GM21528 (cell line): ENCODE measurements at regions not wholly inside any gene's neighbourhood (a gene's known extent, or its start where the extent isn't known, plus 50 kb on each side); places are given as distances from the start of the nearest gene placed in this dataset.
A peak's percentile ranks its signal among the peaks of the same experiment; 100 is the strongest.

ENCODE experiments used
- ATAC-seq: cut with Tn5 transposase; IDR thresholded peaks from one replicate; pipeline ENCODE4 v1.9.1; 2021; ENCODE audit warnings: mild to moderate bottlenecking, moderate library complexity; ENCODE audit not compliant: unreplicated experiment, low FRiP score

DNA sequence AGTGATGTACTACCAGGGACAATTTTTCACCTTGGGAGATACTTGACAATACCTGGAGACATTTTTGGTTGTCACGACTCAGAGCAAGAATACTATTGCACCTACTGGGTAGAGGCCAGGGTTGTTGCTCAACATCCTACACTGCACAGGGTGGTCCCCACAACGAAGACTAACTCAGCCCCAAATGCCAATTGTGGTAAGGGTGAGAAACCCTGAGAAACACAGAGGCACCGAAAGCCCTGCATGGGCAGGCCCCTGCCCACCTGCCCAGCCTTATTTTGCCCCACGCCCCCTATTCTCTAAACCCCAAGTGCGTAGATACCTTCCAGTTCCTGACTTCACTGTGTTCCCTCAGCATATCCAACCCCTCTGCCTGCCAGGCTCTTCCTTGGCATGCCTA is 163.1 kb upstream of the PKDCC start:
- ATAC-seq: no peak

DNA sequence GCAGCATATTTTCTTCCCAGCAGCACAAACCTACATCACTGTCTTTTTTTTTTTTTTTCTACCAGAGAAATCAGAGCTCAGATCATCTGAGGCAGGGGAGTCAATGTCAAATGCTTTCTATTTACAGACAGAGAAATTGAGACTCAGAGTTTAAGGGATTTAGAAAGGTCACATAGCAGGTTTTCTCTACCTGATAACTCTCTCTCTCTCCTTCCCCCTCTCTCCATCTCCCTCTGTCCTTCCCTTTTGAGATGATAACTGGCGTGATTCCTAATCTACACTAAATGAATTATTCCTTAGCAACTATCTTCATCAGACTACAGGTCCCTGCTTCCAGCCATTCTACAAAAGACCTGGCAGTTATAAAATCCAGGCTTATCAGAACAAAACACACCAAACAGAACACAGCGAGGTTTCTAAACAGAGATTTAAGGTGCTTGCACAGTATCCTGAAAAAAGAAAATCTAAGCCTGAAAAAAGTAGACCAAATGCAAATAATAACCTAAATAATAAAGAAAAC is 161.6 kb upstream of the PKDCC start:
- ATAC-seq: no peak

DNA sequence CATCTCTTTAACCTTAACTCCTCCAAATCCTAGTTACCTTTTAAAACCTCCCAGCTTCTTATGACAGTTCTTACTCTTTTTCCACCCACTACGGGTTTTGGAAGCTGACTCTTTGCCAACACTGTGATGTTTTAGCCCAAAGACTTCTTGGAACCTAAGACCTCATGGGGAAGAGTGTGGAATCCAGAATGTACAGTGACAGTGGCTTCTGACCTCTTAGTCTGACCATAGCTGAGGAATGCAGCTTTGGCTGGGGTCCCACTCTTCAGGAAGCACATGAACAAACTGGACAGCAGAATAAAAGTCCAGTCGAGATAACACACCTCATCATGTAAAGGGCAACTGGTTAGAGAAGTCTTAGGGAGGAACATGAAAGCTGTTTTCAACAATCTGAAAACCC is 161.1 kb upstream of the PKDCC start:
- ATAC-seq: no peak

DNA sequence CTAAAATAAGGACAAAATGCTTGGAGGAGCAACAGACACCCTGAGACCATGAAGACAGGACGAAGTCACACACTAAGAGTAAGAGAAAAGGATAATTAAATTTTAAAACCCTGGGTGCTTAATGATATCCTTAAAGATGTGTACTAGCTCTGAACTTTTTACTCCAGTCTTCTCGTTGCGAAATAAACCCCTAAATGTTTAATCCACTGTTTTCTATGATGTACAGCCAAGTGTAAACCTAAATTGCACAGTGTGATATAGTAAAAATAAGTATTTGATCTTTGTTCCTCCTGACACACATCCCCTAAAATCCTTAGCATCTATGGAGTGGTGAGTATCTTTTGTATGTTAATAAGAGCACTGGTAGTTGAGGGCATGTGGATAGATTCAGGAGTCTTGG is 157.5 kb upstream of the PKDCC start:
- ATAC-seq: no peak

DNA sequence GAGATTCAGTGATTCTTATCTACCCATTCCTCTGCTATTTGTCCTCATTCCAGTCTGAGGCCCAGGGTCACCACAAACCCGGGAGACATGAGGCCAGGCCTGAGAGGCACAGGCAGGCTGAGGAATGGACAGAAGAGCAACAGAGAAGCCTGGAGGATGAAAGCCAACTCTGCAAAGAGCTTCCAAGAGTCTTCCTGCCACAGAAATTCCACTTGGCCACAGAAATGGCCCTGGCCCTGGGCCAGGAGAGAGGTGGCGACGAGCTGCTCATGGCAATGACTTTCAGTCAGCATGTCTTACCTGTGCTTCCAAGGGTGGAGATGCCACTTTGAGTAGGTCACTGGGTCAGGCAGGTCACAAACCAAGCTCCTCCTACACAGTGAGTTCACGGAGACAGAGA is 155.3 kb upstream of the PKDCC start:
- no peak for ATAC-seq

DNA sequence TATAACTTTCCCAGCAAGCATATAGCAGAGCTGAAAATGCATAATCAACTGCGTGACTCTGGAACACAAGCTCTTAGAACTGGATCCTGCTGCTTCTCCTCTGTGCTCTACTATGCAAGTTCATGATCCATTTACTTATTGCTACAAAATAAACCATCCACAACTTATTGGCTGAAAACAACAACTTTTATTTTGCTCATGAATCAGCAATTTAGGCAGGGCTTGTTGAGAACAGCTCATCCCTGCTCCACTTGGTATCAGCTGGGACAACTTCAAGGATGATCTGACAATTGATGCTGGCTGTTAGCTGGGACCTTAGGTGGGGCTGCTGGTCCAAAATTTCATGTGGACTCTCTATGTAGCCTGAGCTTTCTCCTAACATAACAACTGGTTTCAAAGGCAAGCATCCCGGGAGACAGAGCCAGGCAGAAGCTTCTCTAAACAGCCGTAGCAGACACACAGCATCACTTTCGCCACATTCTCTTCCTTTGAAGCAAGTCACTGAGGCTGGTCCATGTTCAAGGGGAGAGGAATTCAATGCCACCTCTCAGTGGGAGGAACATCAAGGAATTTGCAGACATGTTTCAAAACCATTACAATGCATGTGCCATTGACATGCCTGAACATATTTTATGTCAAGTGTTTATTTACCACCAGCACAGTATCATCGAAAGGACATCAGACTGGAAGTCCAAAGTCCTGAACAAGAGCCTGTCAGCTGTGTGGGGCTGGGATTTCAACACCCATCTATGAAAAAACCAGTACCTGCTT is 153.1 kb upstream of the PKDCC start:
- no peak for ATAC-seq

DNA sequence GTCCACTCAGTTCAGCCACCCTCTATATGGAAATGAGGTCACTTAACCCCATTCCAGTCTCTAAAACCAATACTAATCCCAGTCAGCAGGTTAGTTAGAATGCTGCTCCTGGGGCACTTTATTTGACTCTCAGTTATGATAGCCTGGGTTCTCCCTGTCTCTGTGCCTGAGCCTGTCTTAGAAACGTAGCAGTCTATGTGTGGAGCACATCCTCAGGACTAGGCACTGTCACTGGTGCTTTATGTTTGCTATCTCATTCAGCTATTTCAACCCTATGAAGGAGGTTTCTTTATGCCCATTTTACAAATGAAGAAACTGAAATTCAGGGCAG is 152.5 kb upstream of the PKDCC start:
- no peak for ATAC-seq

DNA sequence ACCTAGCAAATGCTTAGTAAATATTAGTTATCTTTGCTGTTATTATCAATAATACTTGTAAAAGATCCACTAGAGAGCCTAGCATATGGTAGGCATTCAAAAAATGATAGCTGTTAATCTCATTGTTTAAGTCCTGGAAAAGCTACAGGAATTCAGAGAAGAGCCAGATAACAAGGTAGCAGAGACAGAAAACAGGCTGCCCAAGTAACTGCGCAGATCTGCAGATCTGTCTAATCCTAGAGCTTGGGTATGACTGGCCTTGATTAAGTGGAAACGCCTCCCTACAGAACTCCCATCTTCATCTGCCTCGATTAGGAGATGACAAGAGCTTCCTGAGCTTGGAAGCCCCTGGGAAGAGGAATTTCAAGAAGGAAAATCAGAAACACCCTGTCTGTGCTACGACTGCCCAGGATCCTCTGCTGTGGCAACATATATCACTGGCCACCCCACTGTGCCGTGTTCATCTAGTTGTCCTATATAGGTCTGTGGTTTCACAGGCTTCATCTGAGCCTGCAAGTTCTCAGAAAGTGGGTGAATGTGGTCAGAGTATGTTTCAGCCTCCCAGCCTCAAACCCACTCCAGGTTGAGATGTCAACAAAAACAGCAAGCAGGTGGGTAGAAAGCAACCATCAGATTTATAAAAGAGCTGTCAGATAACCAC is 151.5 kb upstream of the PKDCC start:
- ATAC-seq: peak; percentile 95

DNA sequence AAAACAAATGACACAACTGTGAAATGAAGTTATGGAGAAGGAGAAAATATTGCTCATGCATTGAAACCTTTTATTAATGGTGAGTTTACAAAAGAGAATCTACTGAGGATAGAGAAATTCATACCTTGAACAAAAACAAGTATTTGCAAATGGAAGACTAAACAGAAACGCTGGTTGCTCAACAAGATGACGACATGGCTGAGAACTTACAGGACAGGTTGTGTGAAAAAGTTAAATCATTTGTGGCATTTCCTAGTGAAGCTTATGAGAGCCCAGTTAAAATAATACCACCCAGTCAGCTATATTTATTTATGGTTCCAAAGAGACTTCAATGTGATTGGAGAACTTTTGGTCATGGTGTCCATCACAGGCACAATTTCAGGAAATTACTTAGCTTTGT is 148.6 kb upstream of the PKDCC start:
- ATAC-seq: no peak

DNA sequence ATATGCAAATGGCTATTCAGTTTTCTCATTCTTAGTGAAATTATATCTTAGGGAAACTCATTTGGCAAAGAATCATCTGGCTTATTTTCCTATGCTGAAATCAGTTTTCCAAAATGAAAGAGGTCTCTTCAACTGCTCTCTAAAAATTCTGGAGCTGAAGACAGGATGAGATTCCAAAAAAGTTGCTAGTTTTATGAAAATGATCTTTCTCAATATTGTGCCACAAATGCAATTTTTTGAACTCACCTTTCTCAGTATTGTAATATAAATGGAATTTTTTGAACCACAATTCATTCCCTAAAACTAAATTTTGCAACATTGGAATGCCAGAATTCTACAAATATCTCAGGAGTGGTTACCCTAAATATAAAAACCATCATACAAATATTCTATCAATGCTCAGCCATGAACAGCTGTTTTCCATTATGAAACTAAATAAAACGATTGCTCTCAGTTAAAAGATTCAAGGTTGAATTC is 147.7 kb upstream of the PKDCC start:
- ATAC-seq: no peak

DNA sequence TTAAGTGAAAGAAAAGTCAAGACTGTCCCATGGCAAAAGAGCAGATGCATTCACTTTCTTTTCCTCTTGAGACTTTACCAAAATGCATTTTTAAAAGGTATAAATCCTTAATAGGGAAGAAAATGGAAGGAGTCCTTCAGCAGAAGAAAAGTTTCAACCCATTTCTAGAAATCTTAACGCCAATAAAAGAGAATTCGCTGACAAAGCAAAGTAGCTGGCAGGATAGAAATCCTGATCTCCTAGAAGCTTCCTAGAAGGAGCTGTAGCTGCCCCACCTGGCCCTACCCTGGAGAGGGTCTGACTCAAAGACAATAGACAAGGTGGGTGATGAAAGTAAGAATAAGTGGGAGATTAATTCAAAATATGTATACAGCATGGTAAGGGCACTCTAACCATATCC is 144.9 kb upstream of the PKDCC start:
- no peak for ATAC-seq

DNA sequence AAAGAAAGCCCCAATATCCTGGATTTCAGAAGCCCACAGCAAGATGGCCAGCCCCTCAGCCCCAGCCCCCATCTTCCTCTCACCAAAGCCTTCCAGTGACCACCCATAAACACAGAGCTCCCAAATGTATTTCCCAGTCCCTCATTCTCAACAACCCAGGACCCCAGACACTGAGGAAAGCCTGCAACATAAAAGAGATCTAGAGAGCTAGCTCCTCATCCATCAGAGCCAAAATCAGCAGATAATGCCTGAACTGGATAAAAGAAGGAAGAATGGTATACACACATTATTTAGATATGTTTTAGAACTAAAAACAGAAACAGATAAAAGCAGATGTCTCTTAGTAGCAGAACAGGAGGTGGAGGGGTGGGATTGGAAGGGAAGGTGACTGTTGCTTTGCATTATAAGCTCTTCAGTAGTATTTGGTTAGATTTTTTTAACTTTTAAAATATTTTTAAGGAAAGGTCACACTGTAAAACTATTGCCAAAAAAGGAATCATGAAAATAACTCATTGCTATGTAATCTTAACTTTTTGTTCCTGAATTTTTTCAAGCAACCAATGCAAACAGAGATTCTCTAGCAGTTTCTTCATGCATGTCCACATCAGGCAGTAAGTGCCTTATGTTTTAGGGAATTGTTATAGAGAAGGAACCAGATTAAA is 144.2 kb upstream of the PKDCC start:
- no peak for ATAC-seq

DNA sequence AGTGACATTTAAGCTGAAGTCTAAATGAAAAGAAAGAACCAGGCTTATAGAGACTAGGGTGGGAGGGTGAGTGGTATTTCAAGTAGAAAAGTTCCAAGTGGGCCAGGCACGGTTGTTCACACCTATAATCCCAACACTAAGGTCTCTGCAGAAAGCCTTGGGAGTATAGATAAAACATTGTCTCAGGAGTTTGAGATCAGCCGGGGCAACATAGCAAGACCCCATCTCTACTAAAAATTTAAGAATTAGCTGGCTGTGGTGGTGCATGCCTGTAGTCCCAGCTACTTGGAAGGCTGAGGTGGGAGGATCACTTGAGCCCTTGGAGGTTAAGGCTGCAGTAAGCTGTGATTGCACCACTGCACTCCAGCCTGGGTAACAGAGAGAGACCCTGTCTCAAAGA is 143.4 kb upstream of the PKDCC start:
- no peak for ATAC-seq

DNA sequence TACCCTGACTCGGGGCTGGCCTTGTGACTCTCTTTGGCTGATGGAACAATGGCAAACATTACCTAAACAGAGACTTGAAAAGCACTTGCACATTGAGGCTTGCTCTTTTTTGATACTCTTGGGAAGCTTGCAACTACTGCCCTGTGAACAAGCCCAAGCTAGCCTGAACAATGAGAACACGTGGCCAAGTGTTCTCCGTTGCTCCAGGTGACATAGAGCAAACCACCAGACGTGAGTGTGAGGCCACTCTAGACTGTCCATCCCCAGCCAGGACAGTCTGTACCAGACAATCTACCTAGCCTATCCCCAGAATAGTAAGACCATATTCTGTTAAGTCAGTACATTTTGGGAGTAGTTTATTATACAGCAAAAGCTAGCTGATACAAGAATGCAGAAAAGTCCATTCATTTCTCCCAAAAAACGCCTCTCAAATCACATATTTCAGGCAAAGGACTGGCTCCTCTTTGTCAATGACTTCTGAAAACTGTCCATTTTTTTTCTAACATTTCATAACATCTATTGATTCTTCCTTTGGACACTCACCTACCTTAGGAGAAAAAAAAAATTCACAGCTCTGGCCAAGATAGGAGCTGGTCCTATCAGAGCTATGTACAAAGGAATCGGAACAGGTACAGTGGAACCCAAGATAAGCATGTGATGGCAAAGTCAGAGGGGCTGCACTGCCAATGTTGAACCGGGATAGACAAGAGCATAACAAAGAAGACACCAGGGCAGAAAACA is 142.1 kb upstream of the PKDCC start:
- no peak for ATAC-seq

DNA sequence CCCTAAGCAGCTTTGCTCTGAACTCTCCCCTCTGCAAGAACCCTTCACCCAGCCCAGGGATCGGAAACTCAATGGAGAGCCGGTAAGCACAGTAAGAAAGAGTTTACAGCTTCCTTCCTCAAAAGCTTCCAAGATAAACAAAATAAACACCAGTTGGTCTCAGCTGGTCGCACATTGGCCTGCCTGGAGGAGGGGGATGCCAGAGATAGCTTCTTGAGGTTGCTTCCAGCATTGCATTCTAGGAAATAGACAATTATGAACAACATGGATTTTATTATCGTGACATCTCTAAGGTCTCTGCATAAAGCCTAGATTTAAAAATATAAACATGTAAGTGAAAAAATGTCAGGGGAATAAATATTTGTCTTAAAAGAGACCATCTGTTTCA is 141.5 kb upstream of the PKDCC start:
- no peak for ATAC-seq

DNA sequence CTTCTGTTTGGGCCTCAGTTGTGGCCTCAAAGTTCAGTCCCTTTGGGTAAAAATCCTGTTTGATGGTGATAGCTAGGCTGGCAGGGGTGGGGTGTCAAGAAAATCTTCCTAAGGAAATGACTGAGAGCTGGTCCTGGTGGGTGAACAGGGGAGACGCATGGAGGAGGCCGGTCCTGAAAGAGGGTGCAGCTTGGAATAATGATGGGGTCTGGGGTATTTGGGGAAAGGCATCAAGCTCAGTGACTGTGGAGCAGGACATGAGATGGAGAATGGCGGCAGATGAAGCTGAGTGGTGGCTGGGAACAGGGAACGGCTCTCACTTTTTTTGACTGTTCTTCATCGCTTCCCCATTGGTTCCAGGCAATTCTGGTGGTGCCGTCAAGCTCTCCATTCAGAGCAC is 140.7 kb upstream of the PKDCC start:
- no peak for ATAC-seq

DNA sequence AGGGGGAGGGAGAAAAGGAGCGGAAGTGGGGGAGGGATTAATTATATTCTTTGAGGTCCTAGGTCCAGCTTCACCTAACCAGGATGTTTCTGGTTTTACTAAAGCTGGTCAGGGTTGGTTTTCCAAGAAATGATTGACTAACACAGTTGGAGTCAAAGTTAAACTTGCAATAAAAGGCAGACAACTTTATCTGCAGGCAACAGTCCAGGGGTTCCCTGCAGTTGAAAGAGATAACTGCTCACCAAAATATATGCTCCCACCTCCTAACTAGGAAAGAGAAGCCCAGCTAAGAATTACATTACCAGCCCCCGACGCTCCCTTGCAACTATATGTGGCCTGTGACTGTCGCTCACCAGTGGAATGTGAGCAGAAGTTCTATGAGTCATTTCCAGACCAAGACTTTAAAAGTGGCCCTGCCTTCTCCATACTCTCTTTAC is 140.0 kb upstream of the PKDCC start:
- no peak for ATAC-seq

DNA sequence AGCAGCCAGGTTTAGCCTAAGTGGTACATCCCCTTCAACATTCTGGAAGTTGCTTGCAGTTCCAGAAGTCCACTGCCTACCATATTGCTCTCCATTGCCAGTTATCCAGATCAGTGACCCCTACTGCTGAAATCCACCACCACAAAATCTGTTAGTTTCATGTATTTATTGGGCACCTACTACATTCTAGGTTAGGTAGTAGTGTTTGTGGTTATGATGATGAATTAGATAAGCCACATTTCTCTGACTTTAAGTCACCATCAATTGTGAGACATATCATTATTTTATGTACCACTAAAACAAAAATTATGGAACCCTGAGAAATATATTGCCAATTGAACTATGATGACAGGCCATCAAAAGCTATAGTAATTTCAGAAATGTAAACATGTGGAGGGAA is 139.5 kb upstream of the PKDCC start:
- ATAC-seq: no peak

DNA sequence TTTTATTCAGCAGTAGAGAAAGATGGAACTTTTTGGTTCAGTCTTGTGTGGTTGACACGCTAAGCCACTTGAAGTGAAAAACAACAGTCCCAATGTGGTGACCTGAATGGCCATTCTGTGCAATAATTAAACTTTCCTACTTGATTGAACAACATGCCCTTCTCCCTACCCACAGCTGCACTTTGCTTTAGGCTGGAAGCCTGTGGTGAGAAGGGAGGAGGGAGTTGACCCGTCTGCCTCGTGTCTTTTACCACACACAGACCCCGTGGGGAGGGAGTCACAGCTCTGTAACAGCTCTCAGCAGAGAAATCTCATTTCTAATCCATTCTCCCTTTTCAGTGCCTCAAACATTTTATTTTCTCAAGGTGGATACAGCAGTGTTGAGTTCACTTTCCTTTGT is 138.2 kb upstream of the PKDCC start:
- no peak for ATAC-seq

DNA sequence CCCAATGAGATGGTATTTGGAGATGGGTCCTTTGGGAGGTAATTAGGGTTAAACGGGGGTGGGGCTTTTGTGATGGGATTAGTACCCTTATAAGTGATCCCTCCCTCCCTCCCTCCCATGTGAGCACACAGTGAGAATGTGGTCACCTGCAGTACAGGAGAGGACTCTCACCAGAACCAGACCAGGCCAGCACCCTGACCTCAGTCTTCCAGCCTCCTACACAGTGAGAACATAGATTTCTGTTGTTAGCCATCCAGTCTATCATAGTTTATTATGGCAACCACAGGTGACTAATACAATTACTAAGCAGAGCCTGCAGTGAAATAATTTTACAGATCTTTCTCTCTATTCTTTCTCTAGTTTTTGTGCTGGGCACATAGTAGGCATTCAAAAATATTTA is 137.7 kb upstream of the PKDCC start:
- ATAC-seq: no peak

DNA sequence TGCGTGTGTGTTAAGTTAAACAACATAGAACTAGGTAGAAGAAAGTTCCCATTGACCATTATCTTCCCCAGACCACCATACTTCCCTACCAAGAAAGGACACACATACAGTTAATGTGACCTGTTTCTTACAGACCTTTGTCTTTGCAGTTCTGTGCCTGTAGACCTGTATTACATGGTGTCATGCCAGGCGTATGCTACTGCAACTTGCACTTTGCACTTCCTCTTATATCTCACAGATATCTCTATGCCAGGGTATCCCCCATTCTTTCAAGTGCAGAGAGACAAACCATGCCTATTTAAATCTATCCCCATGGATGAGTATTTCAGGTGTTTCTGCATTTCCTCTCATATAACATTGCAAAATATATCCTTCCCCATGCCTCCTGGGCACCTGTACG is 136.8 kb upstream of the PKDCC start:
- no peak for ATAC-seq
